ENCODE measurements at regions not wholly inside any gene's neighbourhood (a gene's known extent, or its start where the extent isn't known, plus 50 kb on each side); places are given as distances from the start of the nearest gene placed in this dataset.

DNA sequence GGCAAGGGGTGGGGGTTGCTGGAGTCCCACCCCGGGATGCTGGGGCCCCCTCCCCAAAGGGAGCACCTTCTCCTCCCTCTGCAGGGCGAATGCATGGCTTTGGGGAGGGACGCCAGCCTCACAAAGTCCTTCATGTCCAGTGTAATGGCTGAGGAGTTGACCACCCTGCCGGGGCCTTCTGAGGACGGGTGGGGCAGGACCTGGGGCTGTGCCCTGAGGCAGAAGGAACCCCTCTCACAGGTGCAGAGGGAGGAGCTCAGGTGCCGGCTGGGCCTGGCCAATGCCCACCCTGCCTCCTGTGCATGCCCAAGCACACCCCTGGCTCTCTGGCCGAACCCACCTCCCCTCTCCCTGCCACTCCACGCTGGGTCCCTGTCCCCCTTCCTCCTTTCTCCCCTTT is 64.3 kb upstream of the RNU6ATAC start:
- TF ChIP-seq CTCF (IDR thresholded peaks at IDR 0.05) (no peak), POLR2A (IDR thresholded peaks at IDR 0.05) (no peak)
